GM20000 (cell line): ENCODE measurements at regions not wholly inside any gene's neighbourhood (a gene's known extent, or its start where the extent isn't known, plus 50 kb on each side); places are given as distances from the start of the nearest gene placed in this dataset.
"Not testable (repeated sequence)": the region's sequence is repeated elsewhere in the genome, so short reads cannot be mapped to it uniquely, and the experiment has no call there.

ENCODE experiments used
- DNase-seq: peaks from one replicate; pipeline ENCODE4 v3.0.0; 2012; ENCODE audit warnings: low spot score
- TF ChIP-seq, protein P1 (sequence below): IDR thresholded peaks from 2 replicates; pipeline ENCODE4 v1.5.1; 2012; ENCODE audit warnings: mild to moderate bottlenecking, control low read depth; ENCODE audit errors: extremely low read depth, missing control alignments

DNA sequence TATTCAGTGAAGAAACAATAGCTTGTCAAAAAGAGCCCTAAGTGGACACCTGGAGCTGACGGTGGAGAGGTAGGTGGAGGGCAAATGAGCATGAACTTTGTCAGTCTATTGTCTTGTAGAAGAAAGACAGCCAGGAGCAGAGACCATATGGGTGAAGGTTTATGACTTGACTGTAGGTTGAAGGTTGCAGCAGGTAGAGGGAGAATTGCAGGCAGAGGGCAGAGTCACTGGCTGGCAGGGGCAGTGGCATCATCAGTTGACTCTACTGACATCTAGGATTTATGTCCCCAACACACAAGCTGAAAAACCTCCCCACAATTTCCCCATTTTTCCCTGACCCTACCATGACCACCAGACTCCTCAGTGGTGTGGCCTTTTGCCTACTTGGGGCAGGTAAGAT lies 243.6 kb upstream of the PRSS58 start:
- no peak for DNase-seq

DNA sequence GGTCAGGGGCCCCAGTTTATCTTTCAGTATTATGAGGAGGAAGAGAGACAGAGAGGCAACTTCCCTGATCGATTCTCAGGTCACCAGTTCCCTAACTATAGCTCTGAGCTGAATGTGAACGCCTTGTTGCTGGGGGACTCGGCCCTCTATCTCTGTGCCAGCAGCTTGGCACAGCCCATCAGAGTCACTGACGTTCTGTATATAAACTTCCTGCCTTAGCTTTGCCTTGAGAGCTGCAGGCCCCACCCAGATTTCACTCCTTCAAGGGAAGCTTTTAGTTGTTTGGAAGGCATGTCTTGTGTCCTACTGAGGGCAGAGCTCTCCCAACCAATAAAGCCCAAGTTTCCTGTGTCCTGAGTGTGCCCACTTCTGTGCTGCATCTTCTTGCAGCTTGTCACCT lies 242.5 kb upstream of the PRSS58 start:
- TF ChIP-seq, protein P1, sequence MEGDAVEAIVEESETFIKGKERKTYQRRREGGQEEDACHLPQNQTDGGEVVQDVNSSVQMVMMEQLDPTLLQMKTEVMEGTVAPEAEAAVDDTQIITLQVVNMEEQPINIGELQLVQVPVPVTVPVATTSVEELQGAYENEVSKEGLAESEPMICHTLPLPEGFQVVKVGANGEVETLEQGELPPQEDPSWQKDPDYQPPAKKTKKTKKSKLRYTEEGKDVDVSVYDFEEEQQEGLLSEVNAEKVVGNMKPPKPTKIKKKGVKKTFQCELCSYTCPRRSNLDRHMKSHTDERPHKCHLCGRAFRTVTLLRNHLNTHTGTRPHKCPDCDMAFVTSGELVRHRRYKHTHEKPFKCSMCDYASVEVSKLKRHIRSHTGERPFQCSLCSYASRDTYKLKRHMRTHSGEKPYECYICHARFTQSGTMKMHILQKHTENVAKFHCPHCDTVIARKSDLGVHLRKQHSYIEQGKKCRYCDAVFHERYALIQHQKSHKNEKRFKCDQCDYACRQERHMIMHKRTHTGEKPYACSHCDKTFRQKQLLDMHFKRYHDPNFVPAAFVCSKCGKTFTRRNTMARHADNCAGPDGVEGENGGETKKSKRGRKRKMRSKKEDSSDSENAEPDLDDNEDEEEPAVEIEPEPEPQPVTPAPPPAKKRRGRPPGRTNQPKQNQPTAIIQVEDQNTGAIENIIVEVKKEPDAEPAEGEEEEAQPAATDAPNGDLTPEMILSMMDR = no peak
- no peak for DNase-seq

More for the DNA sequence above, 243.6 kb upstream of the PRSS58 start:
- TF ChIP-seq, protein P1 = no peak

DNA sequence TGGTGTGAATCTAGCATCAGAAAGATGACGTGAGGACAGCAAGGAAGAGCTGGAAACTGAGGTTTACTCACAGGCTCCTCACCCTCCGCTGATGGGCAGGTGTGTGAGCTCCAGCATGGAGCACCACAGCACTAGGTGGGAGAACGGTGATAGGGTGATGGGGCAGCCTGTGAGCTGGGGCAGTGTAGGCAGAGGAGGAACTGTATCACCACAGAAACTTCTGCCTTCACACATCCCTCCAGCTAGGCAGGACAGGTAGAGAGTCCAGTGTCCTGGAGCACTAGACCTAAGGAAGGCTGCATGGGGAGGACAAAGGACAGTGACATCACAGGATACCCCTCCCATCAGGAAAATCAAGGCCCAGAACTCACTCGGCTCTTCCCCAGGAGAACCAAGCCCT lies 241.8 kb upstream of the PRSS58 start:
- TF ChIP-seq, protein P1 = no peak
- DNase-seq = no peak

DNA sequence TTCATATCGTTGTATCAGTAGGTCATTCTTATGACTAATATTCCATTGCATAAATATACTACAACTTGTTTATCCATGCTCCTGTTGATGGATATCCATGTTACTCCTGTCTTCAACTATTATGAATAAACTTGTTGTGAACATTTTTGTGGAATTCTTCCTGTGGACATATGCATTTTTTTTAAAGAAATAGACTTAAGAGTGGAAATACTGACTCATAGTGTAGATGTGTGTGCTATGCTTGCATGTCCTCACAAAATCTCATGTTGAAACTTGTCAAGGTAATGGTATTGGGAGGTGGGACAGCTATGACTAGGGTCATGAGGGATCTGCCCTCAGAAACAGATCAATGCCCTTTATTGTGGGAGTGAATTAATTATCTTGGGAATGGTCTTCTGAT lies 240.5 kb upstream of the PRSS58 start:
- DNase-seq = no peak

DNA sequence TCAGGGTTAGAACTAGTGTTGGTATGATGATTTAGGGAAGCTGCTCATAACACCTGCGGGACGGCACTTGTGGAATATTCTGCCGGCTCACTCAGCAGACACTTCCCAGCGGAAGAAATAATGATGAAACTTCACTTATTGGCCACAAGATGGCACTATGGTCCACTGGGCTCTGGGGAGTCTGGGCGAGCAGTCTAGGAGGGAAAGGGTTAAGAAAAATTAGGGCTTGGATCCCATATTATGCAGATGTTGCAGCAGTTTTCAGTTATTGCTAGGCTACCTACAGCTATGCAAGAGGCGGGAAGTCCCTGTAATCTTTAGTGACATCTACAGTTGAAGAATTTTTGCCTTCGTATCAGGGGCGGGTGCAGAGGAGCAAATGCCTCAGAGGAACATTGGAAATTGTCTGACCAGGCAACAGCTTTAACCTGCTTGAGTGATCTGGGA lies 238.7 kb upstream of the PRSS58 start:
- TF ChIP-seq, protein P1 = peak; percentile 82

More for the DNA sequence above, 240.5 kb upstream of the PRSS58 start:
- TF ChIP-seq, protein P1 = no peak

DNA sequence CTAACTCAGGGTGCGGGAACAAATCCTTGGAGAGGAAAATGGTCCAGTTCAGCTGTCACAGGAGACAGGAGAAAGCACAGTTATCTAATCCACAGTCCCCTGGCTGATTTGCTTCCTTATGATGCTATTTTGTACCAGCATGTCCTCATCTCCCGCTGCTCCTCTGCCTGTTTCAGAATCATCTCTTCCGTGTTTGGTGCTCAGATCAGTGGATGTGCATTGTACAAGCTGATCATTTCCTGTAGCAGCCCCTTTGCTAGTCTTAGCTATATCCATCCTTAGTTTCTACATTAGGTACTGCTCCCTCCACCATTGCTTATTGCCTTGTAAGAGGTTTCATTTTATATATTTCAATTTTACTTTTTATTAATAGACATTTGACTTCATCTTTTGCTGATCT lies 238.0 kb upstream of the PRSS58 start:
- not testable (repeated sequence) for DNase-seq

More for the DNA sequence above, 238.7 kb upstream of the PRSS58 start:
- DNase-seq = peak; percentile 35

DNA sequence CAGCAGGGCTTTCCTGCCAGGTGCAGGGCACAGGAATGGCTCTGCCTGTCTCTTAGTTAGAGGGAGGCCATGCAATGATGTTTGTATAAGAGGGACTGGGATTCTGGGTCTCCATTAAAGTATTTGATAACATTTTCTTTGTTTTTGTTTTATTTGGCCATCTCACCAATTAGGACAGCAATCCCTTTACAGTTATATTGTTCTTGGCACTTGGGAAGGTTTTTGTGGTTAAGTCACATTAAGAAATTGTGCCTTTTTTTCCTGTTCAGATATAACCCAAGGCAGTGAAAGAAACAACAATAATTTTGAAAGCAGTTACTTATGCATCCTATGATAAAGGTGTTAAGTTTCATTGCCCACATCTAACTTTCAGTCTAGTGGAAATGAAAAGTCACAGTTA lies 237.4 kb upstream of the PRSS58 start:
- not testable (repeated sequence) for DNase-seq

DNA sequence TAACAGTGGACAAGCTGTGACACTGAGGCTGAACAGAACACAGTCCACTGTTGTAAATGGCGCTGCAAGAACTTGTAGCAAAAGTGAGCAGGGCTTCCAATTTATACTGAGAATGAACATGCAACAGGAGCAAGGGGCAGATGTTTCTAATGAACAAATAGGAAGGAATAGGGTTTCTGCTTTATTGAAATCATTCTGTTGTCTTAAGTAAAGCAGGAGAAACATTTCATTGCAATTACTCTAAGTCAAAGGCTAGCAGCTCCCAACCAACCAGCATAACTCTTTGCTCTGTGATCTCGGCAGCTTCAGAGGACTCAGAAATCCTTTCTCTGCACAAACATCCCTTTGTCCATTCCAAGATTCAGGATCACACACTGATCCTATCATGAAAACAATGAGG lies 236.2 kb upstream of the PRSS58 start:
- TF ChIP-seq, protein P1 = no peak
- no peak for DNase-seq

DNA sequence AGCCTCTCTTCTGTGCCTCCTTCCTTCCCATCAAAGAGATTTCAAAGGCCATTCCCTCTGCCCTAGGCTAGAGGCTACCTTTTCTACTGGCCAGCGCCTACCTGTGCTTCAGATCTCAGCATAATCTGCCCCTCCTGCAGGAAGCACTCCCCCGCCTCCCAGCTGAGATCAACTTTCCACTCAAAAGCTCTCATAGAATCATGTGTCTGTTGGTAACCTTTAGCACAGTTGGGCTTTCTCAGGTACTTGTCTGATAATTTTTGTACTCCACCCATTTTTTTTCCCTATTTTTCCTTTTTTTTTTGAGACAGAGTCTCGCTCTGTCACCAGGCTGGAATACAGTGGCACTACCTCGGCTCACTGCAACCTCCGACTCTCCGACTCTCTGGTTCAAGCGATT lies 231.0 kb upstream of the PRSS58 start:
- TF ChIP-seq, protein P1 = no peak
- no peak for DNase-seq
